ENCODE measurements at regions not wholly inside any gene's neighbourhood (a gene's known extent, or its start where the extent isn't known, plus 50 kb on each side); places are given as distances from the start of the nearest gene placed in this dataset.

- DNase-seq (ENCODE audit: low spot score) (no peak), ATAC-seq (ENCODE audit: low read depth) (peak; percentile 31)
- Histone ChIP-seq H3K4me3 (ENCODE audit: severe bottlenecking) (no peak overlapping the region), H3K27me3 (ENCODE audit: insufficient read depth, poor library complexity, severe bottlenecking) (no peaks in the 10 kb centered on the region), H3K36me3 (ENCODE audit: low read depth) (no peaks in the 10 kb centered on the region), H3K27ac (ENCODE audit: poor library complexity, severe bottlenecking) (peak overlapping the region; percentile 94), H3K9me3 (ENCODE audit: severe bottlenecking) (no peaks in the 10 kb centered on the region), H3K4me1 (ENCODE audit: insufficient read depth, poor library complexity, severe bottlenecking) (peaks cover 44% of the 10 kb centered on the region)
- TF ChIP-seq, protein P1, sequence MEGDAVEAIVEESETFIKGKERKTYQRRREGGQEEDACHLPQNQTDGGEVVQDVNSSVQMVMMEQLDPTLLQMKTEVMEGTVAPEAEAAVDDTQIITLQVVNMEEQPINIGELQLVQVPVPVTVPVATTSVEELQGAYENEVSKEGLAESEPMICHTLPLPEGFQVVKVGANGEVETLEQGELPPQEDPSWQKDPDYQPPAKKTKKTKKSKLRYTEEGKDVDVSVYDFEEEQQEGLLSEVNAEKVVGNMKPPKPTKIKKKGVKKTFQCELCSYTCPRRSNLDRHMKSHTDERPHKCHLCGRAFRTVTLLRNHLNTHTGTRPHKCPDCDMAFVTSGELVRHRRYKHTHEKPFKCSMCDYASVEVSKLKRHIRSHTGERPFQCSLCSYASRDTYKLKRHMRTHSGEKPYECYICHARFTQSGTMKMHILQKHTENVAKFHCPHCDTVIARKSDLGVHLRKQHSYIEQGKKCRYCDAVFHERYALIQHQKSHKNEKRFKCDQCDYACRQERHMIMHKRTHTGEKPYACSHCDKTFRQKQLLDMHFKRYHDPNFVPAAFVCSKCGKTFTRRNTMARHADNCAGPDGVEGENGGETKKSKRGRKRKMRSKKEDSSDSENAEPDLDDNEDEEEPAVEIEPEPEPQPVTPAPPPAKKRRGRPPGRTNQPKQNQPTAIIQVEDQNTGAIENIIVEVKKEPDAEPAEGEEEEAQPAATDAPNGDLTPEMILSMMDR (IDR thresholded peaks at IDR 0.05; ENCODE audit: poor library complexity, severe bottlenecking): no peak
Measured at GRCh38 chr5:167816864-167817263, 474.6 kb upstream of the WWC1 start.

DNA sequence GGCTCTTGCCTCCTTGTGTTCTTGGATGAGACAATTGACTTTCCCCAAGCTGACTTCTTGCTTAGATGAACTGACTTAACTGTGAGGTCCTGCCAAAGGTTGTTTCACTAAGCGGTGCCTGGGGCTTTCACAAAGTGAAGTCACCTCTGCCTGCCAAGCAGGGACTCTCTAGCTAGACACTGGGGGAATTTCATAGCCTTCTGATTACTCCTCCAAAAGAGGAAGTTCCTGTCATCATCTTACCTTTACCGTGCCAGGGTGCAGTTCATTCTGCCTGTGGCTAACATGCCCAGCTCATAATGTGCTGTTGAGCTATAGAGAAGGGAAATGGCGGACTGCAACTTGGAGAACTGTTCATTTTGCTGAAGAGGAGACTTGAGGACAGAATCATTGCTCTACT, 472.0 kb upstream of the WWC1 start:
- ATAC-seq (ENCODE audit: low read depth): no peak
- Histone ChIP-seq H3K4me3 (ENCODE audit: severe bottlenecking) (no peak overlapping the region), H3K4me1 (ENCODE audit: insufficient read depth, poor library complexity, severe bottlenecking) (peaks cover 33% of the 10 kb centered on the region), H3K27me3 (ENCODE audit: insufficient read depth, poor library complexity, severe bottlenecking) (no peaks in the 10 kb centered on the region), H3K27ac (ENCODE audit: poor library complexity, severe bottlenecking) (no peak overlapping the region), H3K9me3 (ENCODE audit: severe bottlenecking) (no peaks in the 10 kb centered on the region), H3K36me3 (ENCODE audit: low read depth) (no peaks in the 10 kb centered on the region)
- TF ChIP-seq, protein P1 (IDR thresholded peaks at IDR 0.05; ENCODE audit: poor library complexity, severe bottlenecking): no peak
- DNase-seq (ENCODE audit: low spot score): no peak

GRCh38 chr5:167820101-167820990, 471.1 kb upstream of the WWC1 start:
- no peaks in the 10 kb centered on the region for H3K36me3 ChIP-seq (ENCODE audit: low read depth)
- peaks cover 24% of the 10 kb centered on the region for H3K4me1 ChIP-seq (ENCODE audit: insufficient read depth, poor library complexity, severe bottlenecking)
- DNase-seq (ENCODE audit: low spot score): no peak
- no peaks in the 10 kb centered on the region for H3K27me3 ChIP-seq (ENCODE audit: insufficient read depth, poor library complexity, severe bottlenecking)
- no peak overlapping the region for H3K27ac ChIP-seq (ENCODE audit: poor library complexity, severe bottlenecking)
- ATAC-seq (ENCODE audit: low read depth): no peak
- TF ChIP-seq, protein P1 (IDR thresholded peaks at IDR 0.05; ENCODE audit: poor library complexity, severe bottlenecking): no peak
- no peak overlapping the region for H3K4me3 ChIP-seq (ENCODE audit: severe bottlenecking)
- no peaks in the 10 kb centered on the region for H3K9me3 ChIP-seq (ENCODE audit: severe bottlenecking)

DNA sequence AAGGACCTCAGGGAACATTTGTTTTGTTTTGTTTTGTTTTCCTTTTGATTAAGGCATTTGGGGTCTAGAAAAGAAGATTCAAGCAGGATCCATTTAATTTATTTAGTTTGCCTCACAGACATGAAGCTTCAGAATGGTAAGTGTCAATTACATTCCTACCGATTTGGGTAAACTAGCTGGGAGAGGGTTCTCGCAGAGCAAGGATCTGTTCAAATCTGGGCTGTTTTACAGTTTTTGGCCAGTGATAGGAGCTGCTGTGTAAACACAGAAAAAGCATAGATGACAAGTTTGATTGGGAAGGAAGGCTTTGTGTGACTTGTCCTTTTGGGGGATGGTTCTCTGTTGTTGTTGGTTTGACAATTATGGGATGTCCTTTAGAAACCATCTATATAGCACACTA, 470.3 kb upstream of the WWC1 start:
- peaks cover 16% of the 10 kb centered on the region for H3K4me1 ChIP-seq (ENCODE audit: insufficient read depth, poor library complexity, severe bottlenecking)
- TF ChIP-seq, protein P1 (IDR thresholded peaks at IDR 0.05; ENCODE audit: poor library complexity, severe bottlenecking): no peak
- no peak overlapping the region for H3K4me3 ChIP-seq (ENCODE audit: severe bottlenecking)
- no peak overlapping the region for H3K27ac ChIP-seq (ENCODE audit: poor library complexity, severe bottlenecking)
- no peaks in the 10 kb centered on the region for H3K36me3 ChIP-seq (ENCODE audit: low read depth)
- H3K9me3 ChIP-seq (ENCODE audit: severe bottlenecking): no peaks in the 10 kb centered on the region
- no peaks in the 10 kb centered on the region for H3K27me3 ChIP-seq (ENCODE audit: insufficient read depth, poor library complexity, severe bottlenecking)
- ATAC-seq (ENCODE audit: low read depth) (no peak), DNase-seq (ENCODE audit: low spot score) (no peak)

GRCh38 chr5:167821669-167822068, 469.8 kb upstream of the WWC1 start:
- TF ChIP-seq, protein P1 (IDR thresholded peaks at IDR 0.05; ENCODE audit: poor library complexity, severe bottlenecking): no peak
- H3K27me3 ChIP-seq (ENCODE audit: insufficient read depth, poor library complexity, severe bottlenecking): no peaks in the 10 kb centered on the region
- peaks cover 10% of the 10 kb centered on the region for H3K4me1 ChIP-seq (ENCODE audit: insufficient read depth, poor library complexity, severe bottlenecking)
- DNase-seq (ENCODE audit: low spot score) (no peak), ATAC-seq (ENCODE audit: low read depth) (no peak)
- H3K36me3 ChIP-seq (ENCODE audit: low read depth): no peaks in the 10 kb centered on the region
- no peak overlapping the region for H3K4me3 ChIP-seq (ENCODE audit: severe bottlenecking)
- no peak overlapping the region for H3K27ac ChIP-seq (ENCODE audit: poor library complexity, severe bottlenecking)
- H3K9me3 ChIP-seq (ENCODE audit: severe bottlenecking): no peaks in the 10 kb centered on the region
